COLO668 (cell line): ENCODE measurements at regions not wholly inside any gene's neighbourhood (a gene's known extent, or its start where the extent isn't known, plus 50 kb on each side); places are given as distances from the start of the nearest gene placed in this dataset.
"Not testable (repeated sequence)": the region's sequence is repeated elsewhere in the genome, so short reads cannot be mapped to it uniquely, and the experiment has no call there.

Source experiments
- DNase-seq: peaks from one replicate; lab custom pipeline; 2025; ENCODE audit not compliant: unreplicated experiment; lab: John Stamatoyannopoulos, UW

GRCh38 chr14:99995700-99996356 lies 69.4 kb upstream of the EVL start:
- peak; percentile 59 for DNase-seq

GRCh38 chr14:99996951-99997571 lies 68.2 kb upstream of the EVL start:
- DNase-seq, result no peak

GRCh38 chr14:100000398-100000797 lies 64.8 kb upstream of the EVL start:
- DNase-seq, result not testable (repeated sequence)

GRCh38 chr14:100004392-100004791 lies 60.8 kb upstream of the EVL start:
- DNase-seq, result no peak

GRCh38 chr14:100007254-100007653 lies 58.0 kb upstream of the EVL start:
- DNase-seq, result no peak

GRCh38 chr14:100009802-100010201 lies 55.4 kb upstream of the EVL start:
- not testable (repeated sequence) for DNase-seq

- DNase-seq, result no peak
Observed at GRCh38 chr14:100010679-100011078, 54.5 kb upstream of the EVL start.

GRCh38 chr14:100011628-100012325 lies 53.4 kb upstream of the EVL start:
- DNase-seq, result no peak

- no peak for DNase-seq
Observed at GRCh38 chr14:100012478-100013327, 52.5 kb upstream of the EVL start.

GRCh38 chr14:100015251-100015655 lies 50.0 kb upstream of the EVL start:
- DNase-seq, result no peak
